ENCODE measurements at regions not wholly inside any gene's neighbourhood (a gene's known extent, or its start where the extent isn't known, plus 50 kb on each side); places are given as distances from the start of the nearest gene placed in this dataset.

- DNase-seq = peak; percentile 66
These were observed 372.1 kb upstream of the B3GALT2 start for GRCh38 chr1:193558491-193559028.

- no peak for DNase-seq
These were observed 369.4 kb upstream of the B3GALT2 start for GRCh38 chr1:193555662-193556441.

GRCh38 chr1:193553564-193553963 is 367.2 kb upstream of the B3GALT2 start:
- no peak for DNase-seq

- no peak for DNase-seq
These were observed 365.9 kb upstream of the B3GALT2 start for GRCh38 chr1:193552274-193552673.

GRCh38 chr1:193549081-193549480 is 362.7 kb upstream of the B3GALT2 start:
- DNase-seq = no peak

GRCh38 chr1:193545171-193545570 is 358.8 kb upstream of the B3GALT2 start:
- DNase-seq = no peak

- no peak for DNase-seq
These were observed 356.8 kb upstream of the B3GALT2 start for GRCh38 chr1:193543259-193543658.

- DNase-seq = no peak
These were observed 356.3 kb upstream of the B3GALT2 start for GRCh38 chr1:193542690-193543089.

GRCh38 chr1:193540511-193540910 is 354.1 kb upstream of the B3GALT2 start:
- DNase-seq = no peak

- no peak for DNase-seq
These were observed 353.5 kb upstream of the B3GALT2 start for GRCh38 chr1:193539731-193540459.

GRCh38 chr1:193538680-193539079 is 352.3 kb upstream of the B3GALT2 start:
- DNase-seq = no peak

- DNase-seq = no peak
These were observed 351.6 kb upstream of the B3GALT2 start for GRCh38 chr1:193538003-193538354.

- no peak for DNase-seq
These were observed 351.0 kb upstream of the B3GALT2 start for GRCh38 chr1:193537266-193538002.

- DNase-seq = no peak
These were observed 347.4 kb upstream of the B3GALT2 start for GRCh38 chr1:193533853-193534252.

- no peak for DNase-seq
These were observed 339.7 kb upstream of the B3GALT2 start for GRCh38 chr1:193525917-193526710.

GRCh38 chr1:193525411-193525810 is 339.0 kb upstream of the B3GALT2 start:
- DNase-seq = no peak

GRCh38 chr1:193524616-193525015 is 338.2 kb upstream of the B3GALT2 start:
- DNase-seq = no peak

- no peak for DNase-seq
These were observed 337.6 kb upstream of the B3GALT2 start for GRCh38 chr1:193524021-193524420.

GRCh38 chr1:193520472-193520871 is 334.1 kb upstream of the B3GALT2 start:
- DNase-seq = peak; percentile 30

GRCh38 chr1:193519922-193520321 is 333.5 kb upstream of the B3GALT2 start:
- DNase-seq = no peak

GRCh38 chr1:193516755-193517388 is 330.5 kb upstream of the B3GALT2 start:
- no peak for DNase-seq

GRCh38 chr1:193514397-193514796 is 328.0 kb upstream of the B3GALT2 start:
- DNase-seq = no peak
